CD4-positive, alpha-beta T cell (primary cell): ENCODE measurements at regions not wholly inside any gene's neighbourhood (a gene's known extent, or its start where the extent isn't known, plus 50 kb on each side); places are given as distances from the start of the nearest gene placed in this dataset.

Experiments
- ATAC-seq: fragments of 200-7000 bp; cut with Tn5 transposase; one replicate; pipeline ENCODE4 v1.10.0; 2022; ENCODE audit warnings: mild to moderate bottlenecking; ENCODE audit not compliant: poor library complexity
- CTCF ChIA-PET: fragments of 350-600 bp; sonication (Branson Sonifier 250); formaldehyde crosslinking; loops from one replicate; lab custom pipeline; 2021; ENCODE audit warnings: antibody characterized with exemption, inconsistent platforms; lab: Charles Lee
- POLR2A ChIA-PET: fragments of 350-600 bp; sonication (Branson Sonifier 250); formaldehyde crosslinking; loops from one replicate; lab custom pipeline; 2021; ENCODE audit warnings: antibody characterized with exemption, inconsistent platforms; lab: Charles Lee
- DNase-seq, 14 experiments: peaks; one replicate each; pipeline ENCODE4 v3.0.0-alpha.2; 2013 to 2020; ENCODE audit warnings: mixed read lengths in 2 of 14
- H3K27ac ChIP-seq, 2 donors: one replicate each; pipeline versions ENCODE4 v1.5.1 to v1.7.0; 2013; ENCODE audit warnings: low read length in 2 of 2, low read depth in 1 of 2, mild to moderate bottlenecking in 1 of 2
- H3K27me3 ChIP-seq, 2 experiments: 1 replicate in 1 of 2; 2 replicates in 1 of 2; pipeline versions ENCODE4 v1.6.1 to v1.7.0; 2013; ENCODE audit warnings: low read length in 2 of 2, control low read depth in 1 of 2, mild to moderate bottlenecking in 1 of 2, moderate library complexity in 1 of 2; ENCODE audit not compliant: insufficient read depth in 2 of 2, control insufficient read depth in 1 of 2
- H3K36me3 ChIP-seq: one replicate; pipeline ENCODE4 v1.6.1; 2013; ENCODE audit warnings: low read length, control low read depth; ENCODE audit not compliant: insufficient read depth
- H3K4me1 ChIP-seq: one replicate; pipeline ENCODE4 v1.6.1; 2013; ENCODE audit warnings: low read length, control low read depth; ENCODE audit not compliant: insufficient read depth
- H3K4me3 ChIP-seq: one replicate; pipeline ENCODE4 v1.5.1; 2013; ENCODE audit warnings: mild to moderate bottlenecking, low read length, moderate library complexity
- H3K9me3 ChIP-seq, 2 experiments: 1 replicate in 1 of 2; 2 replicates in 1 of 2; pipeline versions ENCODE4 v1.6.1 to v1.7.0; 2013; ENCODE audit warnings: low read length in 2 of 2, mild to moderate bottlenecking in 2 of 2, control low read depth in 1 of 2, moderate library complexity in 1 of 2; ENCODE audit not compliant: control insufficient read depth in 1 of 2, insufficient read depth in 1 of 2
- H3K27ac Mint-ChIP-seq: one replicate; pipeline ENCODE4 v1.8.0; 2020; ENCODE audit warnings: mixed read lengths
- H3K27me3 Mint-ChIP-seq: one replicate; pipeline ENCODE4 v1.8.0; 2021; ENCODE audit warnings: mixed read lengths
- H3K36me3 Mint-ChIP-seq: one replicate; pipeline ENCODE4 v1.8.0; 2021; ENCODE audit warnings: low read depth, mixed read lengths
- H3K4me1 Mint-ChIP-seq: one replicate; pipeline ENCODE4 v1.8.0; 2021; ENCODE audit warnings: low read depth, mixed read lengths
- H3K4me3 Mint-ChIP-seq: one replicate; pipeline ENCODE4 v1.8.0; 2020; ENCODE audit warnings: mild to moderate bottlenecking, mixed read lengths
- H3K9me3 Mint-ChIP-seq: one replicate; pipeline ENCODE4 v1.8.0; 2020; ENCODE audit warnings: mixed read lengths
- intact Hi-C, 2 experiments: fragments of 100-400 bp; cut with DNase I in 1 of 2; cut with micrococcal nuclease in 1 of 2; formaldehyde crosslinking; loops; one replicate each; pipeline versions ENCODE4 v1.15.1 to v1.9.0; 2023 to 2025; cut with DNase I, micrococcal nuclease
- TF ChIP-seq, protein P1 (sequence below): fragments of 200-600 bp; IDR thresholded peaks from one replicate; pipeline ENCODE4 v1.8.0; 2022; ENCODE audit warnings: antibody characterized with exemption, mild to moderate bottlenecking

DNA sequence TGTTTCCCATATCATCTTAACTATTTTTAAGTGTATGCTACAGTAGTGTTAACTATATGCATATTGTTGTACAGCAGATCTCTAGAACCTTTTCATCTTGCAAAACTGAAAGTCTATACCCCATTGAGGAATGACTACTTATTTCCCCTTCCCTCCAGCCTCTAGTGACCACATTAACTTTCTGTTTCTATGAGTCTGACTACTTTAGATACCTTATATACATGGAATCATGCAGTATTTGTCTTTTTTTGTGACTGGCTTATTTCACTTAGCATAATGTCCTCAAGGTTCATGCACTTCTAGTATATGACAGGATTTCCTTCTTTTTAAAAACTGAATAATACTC is 96.5 kb upstream of the BTG3 start:
- Histone ChIP-seq H3K4me3 (no peak overlapping the region), H3K36me3 (no peaks in the 10 kb centered on the region), H3K9me3 (no peaks in the 10 kb centered on the region), H3K4me1 (no peaks in the 10 kb centered on the region), H3K27ac (no peak overlapping the region), H3K27me3 (no peaks in the 10 kb centered on the region)
- Mint-ChIP-seq H3K9me3 (no peaks in the 10 kb centered on the region), H3K27ac (no peak overlapping the region), H3K27me3 (no peaks in the 10 kb centered on the region), H3K4me1 (no peaks in the 10 kb centered on the region), H3K4me3 (no peak overlapping the region), H3K36me3 (no peaks in the 10 kb centered on the region)
- CTCF ChIA-PET, result no interaction called here
- intact Hi-C loops, result loop anchor here in 1 of 2 experiments (5.0 kb wide), 1 partner anchor 113 kb away; no protein-coding TSS in a partner anchor
- ATAC-seq (no peak), DNase-seq (no peak)
- POLR2A ChIA-PET, result no interaction called here
- TF ChIP-seq, protein P1, sequence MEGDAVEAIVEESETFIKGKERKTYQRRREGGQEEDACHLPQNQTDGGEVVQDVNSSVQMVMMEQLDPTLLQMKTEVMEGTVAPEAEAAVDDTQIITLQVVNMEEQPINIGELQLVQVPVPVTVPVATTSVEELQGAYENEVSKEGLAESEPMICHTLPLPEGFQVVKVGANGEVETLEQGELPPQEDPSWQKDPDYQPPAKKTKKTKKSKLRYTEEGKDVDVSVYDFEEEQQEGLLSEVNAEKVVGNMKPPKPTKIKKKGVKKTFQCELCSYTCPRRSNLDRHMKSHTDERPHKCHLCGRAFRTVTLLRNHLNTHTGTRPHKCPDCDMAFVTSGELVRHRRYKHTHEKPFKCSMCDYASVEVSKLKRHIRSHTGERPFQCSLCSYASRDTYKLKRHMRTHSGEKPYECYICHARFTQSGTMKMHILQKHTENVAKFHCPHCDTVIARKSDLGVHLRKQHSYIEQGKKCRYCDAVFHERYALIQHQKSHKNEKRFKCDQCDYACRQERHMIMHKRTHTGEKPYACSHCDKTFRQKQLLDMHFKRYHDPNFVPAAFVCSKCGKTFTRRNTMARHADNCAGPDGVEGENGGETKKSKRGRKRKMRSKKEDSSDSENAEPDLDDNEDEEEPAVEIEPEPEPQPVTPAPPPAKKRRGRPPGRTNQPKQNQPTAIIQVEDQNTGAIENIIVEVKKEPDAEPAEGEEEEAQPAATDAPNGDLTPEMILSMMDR, result no peak

DNA sequence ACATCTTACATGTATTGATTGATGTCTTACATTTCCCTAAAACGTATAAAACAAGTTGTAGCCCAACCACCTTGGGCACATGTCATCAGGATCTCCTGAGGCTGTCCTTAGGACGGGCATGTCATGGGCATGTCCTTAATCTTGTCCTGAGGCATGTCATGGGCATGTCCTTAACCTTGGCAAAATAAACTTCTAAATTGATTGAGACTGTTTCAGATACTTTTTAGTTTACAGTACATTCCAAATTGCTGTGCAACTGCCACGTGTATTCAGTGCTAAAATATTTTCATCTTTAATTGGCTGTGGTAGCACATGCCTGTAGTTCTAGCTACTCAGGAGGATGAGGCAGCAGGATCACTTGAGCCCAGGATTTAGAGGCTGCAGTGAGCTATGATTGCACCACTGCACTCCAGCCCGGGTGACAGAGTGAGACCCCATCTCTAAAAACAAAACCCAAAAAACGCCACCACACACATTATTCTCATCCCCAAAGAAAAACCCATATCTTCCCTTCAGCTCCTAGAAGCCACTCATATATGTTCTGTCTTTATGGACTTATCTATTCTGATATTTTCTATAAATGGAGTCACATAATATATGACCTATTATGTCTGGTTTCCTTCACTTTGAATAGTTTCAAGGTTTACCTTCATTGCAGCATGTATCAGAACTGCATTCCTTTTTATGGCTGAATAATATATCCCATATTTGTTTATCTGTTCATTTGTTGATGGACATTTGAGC is 96.0 kb upstream of the BTG3 start:
- no peaks in the 10 kb centered on the region for H3K4me1 ChIP-seq
- H3K9me3 ChIP-seq, result no peaks in the 10 kb centered on the region
- H3K36me3 ChIP-seq, result no peaks in the 10 kb centered on the region
- no peaks in the 10 kb centered on the region for H3K27me3 ChIP-seq
- no peak overlapping the region for H3K4me3 ChIP-seq
- ATAC-seq (no peak), DNase-seq (no peak)
- CTCF ChIA-PET, result no interaction called here
- Mint-ChIP-seq H3K4me3 (no peak overlapping the region), H3K27me3 (no peaks in the 10 kb centered on the region), H3K9me3 (no peaks in the 10 kb centered on the region), H3K36me3 (no peaks in the 10 kb centered on the region), H3K4me1 (no peaks in the 10 kb centered on the region), H3K27ac (no peak overlapping the region)
- POLR2A ChIA-PET, result no interaction called here
- no peak overlapping the region for H3K27ac ChIP-seq
- TF ChIP-seq, protein P1, result no peak
- intact Hi-C loops, result loop anchor here in 1 of 2 experiments (5.0 kb wide), 1 partner anchor 114 kb away; no protein-coding TSS in a partner anchor

DNA sequence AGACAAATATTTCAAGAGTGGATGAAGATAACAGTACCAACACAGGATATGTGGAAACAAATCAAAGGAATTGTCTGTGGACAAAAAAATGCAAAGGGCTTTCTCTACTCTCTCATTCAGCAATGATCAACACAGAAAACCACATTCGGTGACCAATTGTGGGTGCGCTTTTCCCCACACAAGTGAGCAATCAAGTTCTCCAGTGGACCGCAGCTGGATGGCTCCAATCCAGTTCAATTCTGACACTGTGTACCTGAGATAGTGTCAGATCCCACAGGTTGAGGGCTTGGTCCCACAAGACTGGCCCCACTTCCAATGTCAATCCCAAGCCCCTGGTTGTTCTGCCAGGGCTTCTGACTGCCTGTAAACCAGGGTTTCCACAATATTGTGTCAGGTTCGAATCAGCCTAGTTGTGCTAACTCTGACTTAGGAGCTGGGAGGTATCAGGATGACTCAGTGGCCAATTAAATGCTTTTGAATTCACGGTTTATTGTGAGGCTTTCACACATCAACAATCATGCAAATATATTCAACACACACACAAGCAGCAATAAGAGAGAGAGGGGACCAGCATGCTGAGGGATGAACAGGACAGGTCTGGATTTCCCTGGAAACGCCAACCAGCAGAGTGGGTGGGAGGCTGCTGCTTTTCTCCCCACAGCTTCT is 87.0 kb upstream of the BTG3 start:
- CTCF ChIA-PET, result interaction anchor here (0.6 kb wide), 1 partner anchor 557 kb away, joined by 3 read pairs; no protein-coding TSS in a partner anchor
- no peaks in the 10 kb centered on the region for H3K4me1 ChIP-seq
- no peak overlapping the region for H3K27ac ChIP-seq
- H3K4me3 ChIP-seq, result no peak overlapping the region
- no peaks in the 10 kb centered on the region for H3K27me3 ChIP-seq
- TF ChIP-seq, protein P1, result no peak
- DNase-seq, result no peak
- POLR2A ChIA-PET, result no interaction called here
- intact Hi-C loops, result loop anchor here in 1 of 2 experiments (2.0 kb wide), 1 partner anchor 67 kb away; no protein-coding TSS in a partner anchor
- no peak overlapping the region for H3K27ac Mint-ChIP-seq
- H3K4me3 Mint-ChIP-seq, result no peak overlapping the region
- H3K36me3 Mint-ChIP-seq, result no peaks in the 10 kb centered on the region
- H3K36me3 ChIP-seq, result no peaks in the 10 kb centered on the region
- H3K9me3 ChIP-seq, result no peaks in the 10 kb centered on the region
- H3K9me3 Mint-ChIP-seq, result peaks cover 2% of the 10 kb centered on the region
- no peaks in the 10 kb centered on the region for H3K27me3 Mint-ChIP-seq
- no peak for ATAC-seq
- H3K4me1 Mint-ChIP-seq, result no peaks in the 10 kb centered on the region
